Karpas-422 (cell line): ENCODE measurements at regions not wholly inside any gene's neighbourhood (a gene's known extent, or its start where the extent isn't known, plus 50 kb on each side); places are given as distances from the start of the nearest gene placed in this dataset.
A peak's percentile ranks its signal among the peaks of the same experiment; 100 is the strongest.

Experiments
- DNase-seq: peaks from one replicate; pipeline ENCODE4 v3.0.0-alpha.2; 2015
- H2AFZ ChIP-seq: fragments of 200-600 bp; sonication (generic); 2 replicates; pipeline ENCODE4 v1.6.1; 2014; ENCODE audit warnings: antibody characterized with exemption, low read length, mixed read lengths
- H3K27ac ChIP-seq: fragments of 200-600 bp; sonication (generic); 2 replicates; pipeline ENCODE4 v1.5.1; 2014; ENCODE audit warnings: mild to moderate bottlenecking, low read length, moderate library complexity
- H3K27me3 ChIP-seq: fragments of 200-600 bp; sonication (generic); 2 replicates; pipeline ENCODE4 v1.6.1; 2014; ENCODE audit warnings: low read length, mixed read lengths
- H3K36me3 ChIP-seq: fragments of 200-600 bp; sonication (generic); 2 replicates; pipeline ENCODE4 v1.6.1; 2014; ENCODE audit warnings: low read length, mixed read lengths; ENCODE audit not compliant: insufficient read depth
- H3K4me1 ChIP-seq: fragments of 200-600 bp; sonication (generic); 2 replicates; pipeline ENCODE4 v1.6.1; 2014; ENCODE audit warnings: mild to moderate bottlenecking, low read length, mixed read lengths
- H3K4me2 ChIP-seq: fragments of 200-600 bp; sonication (generic); 2 replicates; pipeline ENCODE4 v1.6.1; 2014; ENCODE audit warnings: low read length, low read depth, mild to moderate bottlenecking; ENCODE audit not compliant: poor library complexity, severe bottlenecking
- H3K4me3 ChIP-seq: fragments of 200-600 bp; sonication (generic); 2 replicates; pipeline ENCODE4 v1.5.1; 2014; ENCODE audit warnings: mild to moderate bottlenecking, antibody characterized with exemption, low read length, mixed read lengths
- H3K79me2 ChIP-seq: fragments of 200-600 bp; sonication (generic); 2 replicates; pipeline ENCODE4 v1.6.1; 2014; ENCODE audit warnings: mild to moderate bottlenecking, low read length, mixed read lengths
- H3K9ac ChIP-seq: fragments of 200-600 bp; sonication (generic); 2 replicates; pipeline ENCODE4 v1.6.0; 2014; ENCODE audit warnings: low read length
- H3K9me2 ChIP-seq: fragments of 200-600 bp; sonication (generic), shearing (Covaris generic); replicated peaks from 2 replicates; pipeline ENCODE4 v1.6.0; 2014; ENCODE audit warnings: mild to moderate bottlenecking, low read length, moderate library complexity; ENCODE audit not compliant: insufficient read depth
- H3K9me3 ChIP-seq: fragments of 300-700, 200-600 bp; sonication (generic); 2 replicates; pipeline ENCODE4 v1.6.1; 2014; ENCODE audit warnings: low read length, mixed read lengths
- H4K20me1 ChIP-seq: fragments of 200-600 bp; sonication (generic); 2 replicates; pipeline ENCODE4 v1.6.1; 2014; ENCODE audit warnings: mild to moderate bottlenecking, antibody characterized with exemption, low read length, low read depth; ENCODE audit not compliant: insufficient read depth

DNA sequence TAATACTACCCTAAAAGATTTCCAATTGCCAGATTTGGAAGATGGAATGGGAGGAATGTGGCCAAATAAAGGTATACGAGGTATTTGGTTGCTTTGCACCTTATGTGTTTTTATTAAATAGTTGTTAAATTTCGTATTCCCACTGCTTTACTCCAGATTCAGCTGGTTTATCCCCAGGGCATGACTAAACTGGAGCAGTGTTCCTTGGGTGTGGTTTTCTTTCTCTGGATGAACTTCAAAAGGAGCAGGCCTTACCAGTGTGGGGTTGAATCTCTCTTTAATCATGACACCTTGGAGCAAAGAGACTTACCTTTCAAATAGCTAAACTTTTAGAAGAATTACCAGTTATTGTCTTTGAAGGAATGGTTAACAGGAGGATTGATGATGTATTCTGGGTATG is 121.7 kb upstream of the BNC2 start:
- Histone ChIP-seq H3K4me3 (no peak overlapping the region), H3K79me2 (no peaks in the 10 kb centered on the region), H2AFZ (no peak overlapping the region), H3K9me2 (no peaks in the 10 kb centered on the region), H3K9me3 (peaks cover 10% of the 10 kb centered on the region), H4K20me1 (no peaks in the 10 kb centered on the region), H3K4me2 (no peak overlapping the region), H3K9ac (no peak overlapping the region), H3K27me3 (no peaks in the 10 kb centered on the region), H3K27ac (no peak overlapping the region), H3K36me3 (no peaks in the 10 kb centered on the region), H3K4me1 (no peaks in the 10 kb centered on the region)
- no peak for DNase-seq

DNA sequence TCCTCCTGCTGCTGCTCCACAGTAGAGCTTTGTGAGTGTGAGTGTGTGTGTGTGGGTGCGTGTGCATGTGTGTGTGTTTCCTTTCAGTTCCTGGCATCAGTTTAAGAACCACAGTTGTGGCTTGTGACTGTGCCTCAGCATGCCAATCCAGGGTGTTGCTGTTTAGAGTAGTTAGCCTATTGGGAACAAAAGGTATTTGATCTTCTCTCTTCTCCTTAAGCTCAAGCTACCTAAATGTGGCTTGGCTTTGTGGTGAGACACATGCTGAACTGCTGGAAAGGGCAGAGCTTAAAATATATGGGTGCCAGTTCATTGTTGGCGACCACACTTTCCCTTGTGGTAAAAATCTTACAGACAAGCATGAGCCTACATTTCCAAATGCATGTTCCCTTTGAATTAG is 116.6 kb upstream of the BNC2 start:
- H3K9ac ChIP-seq, result no peak overlapping the region

DNA sequence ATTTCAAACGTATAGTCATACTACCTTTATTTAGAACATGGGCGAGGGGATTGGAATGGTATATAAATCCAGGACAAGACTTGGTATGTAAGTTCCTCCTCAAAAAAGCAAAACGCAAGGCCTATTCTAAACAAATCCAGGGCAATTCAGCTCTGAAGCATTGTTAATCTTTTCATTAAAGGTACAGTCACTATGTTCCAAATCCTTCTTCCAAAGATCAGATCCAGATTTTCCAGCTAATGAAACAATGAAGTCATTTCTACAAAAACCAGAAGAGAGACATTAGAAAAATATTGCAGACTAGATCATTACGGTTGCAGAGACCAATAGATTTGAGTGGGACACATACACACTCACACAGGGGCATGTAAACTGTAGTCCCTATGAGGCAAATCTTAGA is 116.1 kb upstream of the BNC2 start:
- no peak overlapping the region for H3K4me3 ChIP-seq
- H3K27me3 ChIP-seq, result no peaks in the 10 kb centered on the region
- no peaks in the 10 kb centered on the region for H3K9me2 ChIP-seq
- H3K9ac ChIP-seq, result no peak overlapping the region
- H3K36me3 ChIP-seq, result no peaks in the 10 kb centered on the region
- no peaks in the 10 kb centered on the region for H3K4me1 ChIP-seq
- no peaks in the 10 kb centered on the region for H4K20me1 ChIP-seq
- H3K27ac ChIP-seq, result no peak overlapping the region
- no peak overlapping the region for H2AFZ ChIP-seq
- H3K9me3 ChIP-seq, result no peaks in the 10 kb centered on the region
- DNase-seq, result no peak
- H3K79me2 ChIP-seq, result no peaks in the 10 kb centered on the region
- no peak overlapping the region for H3K4me2 ChIP-seq

More for the DNA sequence above, 116.6 kb upstream of the BNC2 start:
- Histone ChIP-seq H3K36me3 (no peaks in the 10 kb centered on the region), H2AFZ (no peak overlapping the region), H3K79me2 (no peaks in the 10 kb centered on the region), H3K27ac (no peak overlapping the region), H3K4me1 (no peaks in the 10 kb centered on the region), H3K9me2 (no peaks in the 10 kb centered on the region), H3K27me3 (no peaks in the 10 kb centered on the region), H4K20me1 (no peaks in the 10 kb centered on the region), H3K4me3 (no peak overlapping the region), H3K4me2 (no peak overlapping the region), H3K9me3 (no peaks in the 10 kb centered on the region)
- DNase-seq, result no peak

DNA sequence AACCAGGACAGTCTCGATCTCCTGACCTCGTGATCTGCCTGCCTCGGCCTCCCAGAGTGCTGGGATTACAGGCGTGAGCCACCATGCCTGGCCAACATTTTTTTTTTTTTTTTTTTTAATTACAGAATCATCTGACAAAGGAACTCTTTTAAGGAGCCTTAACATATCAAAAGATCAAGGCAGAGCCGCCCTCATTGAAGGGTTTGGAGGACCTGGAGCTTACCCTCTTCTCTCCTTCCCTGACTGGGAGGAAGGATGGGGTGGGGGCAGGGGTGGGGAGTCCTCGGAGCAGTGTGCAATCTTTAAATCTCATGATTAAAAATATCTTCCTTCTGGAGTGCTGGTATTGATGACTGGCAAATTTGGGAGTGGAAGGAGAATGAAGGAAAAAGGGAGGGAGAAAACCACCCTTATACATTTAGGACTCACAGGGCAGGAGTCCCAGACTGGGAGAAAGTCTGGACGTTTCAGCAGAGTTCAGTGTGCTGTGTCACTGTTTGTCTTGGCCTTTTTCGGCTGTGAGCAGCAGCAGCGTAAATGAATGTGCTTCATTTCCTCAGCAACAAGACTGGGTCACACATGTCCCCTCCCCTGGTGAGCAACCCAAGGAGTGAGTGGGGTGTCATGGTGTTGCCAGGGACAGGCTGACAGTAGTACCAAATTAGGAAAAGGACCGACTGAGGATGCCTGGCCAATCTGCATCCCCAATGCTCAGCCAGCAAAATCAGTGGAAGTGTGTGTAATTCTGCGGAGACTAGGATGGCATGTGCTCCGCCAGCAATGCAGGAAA is 115.3 kb upstream of the BNC2 start:
- Histone ChIP-seq H3K9ac (no peak overlapping the region), H3K79me2 (no peaks in the 10 kb centered on the region), H2AFZ (no peak overlapping the region), H3K9me3 (no peaks in the 10 kb centered on the region), H3K4me3 (no peak overlapping the region), H3K4me1 (no peaks in the 10 kb centered on the region), H4K20me1 (no peaks in the 10 kb centered on the region), H3K9me2 (no peaks in the 10 kb centered on the region), H3K27me3 (no peaks in the 10 kb centered on the region), H3K36me3 (no peaks in the 10 kb centered on the region), H3K4me2 (no peak overlapping the region), H3K27ac (no peak overlapping the region)
- DNase-seq, result no peak

DNA sequence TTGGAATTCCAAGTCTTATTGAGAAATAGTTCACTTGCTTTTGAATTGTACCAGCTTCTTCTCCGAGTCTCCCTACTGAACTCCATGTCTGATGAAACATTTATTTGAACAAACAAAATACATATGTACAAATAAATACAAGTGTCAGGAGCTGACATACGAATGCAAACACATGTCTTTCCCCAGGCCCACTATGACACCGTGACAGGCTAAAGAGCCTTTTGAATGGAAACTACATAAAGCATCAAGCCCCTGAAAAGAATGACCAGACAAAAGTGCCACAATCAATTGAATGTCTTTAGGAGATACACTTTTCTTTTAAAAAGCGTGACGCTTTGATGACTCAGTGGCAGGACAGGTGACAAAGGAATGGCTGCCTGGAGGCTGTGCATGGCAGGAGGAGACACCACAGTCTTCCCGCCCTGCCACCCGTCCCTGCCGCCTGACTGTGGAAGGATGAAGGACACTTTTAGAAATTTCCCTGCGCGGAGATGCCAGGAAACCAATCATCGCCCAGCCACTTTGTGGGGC is 112.4 kb upstream of the BNC2 start:
- Histone ChIP-seq H3K4me1 (no peaks in the 10 kb centered on the region), H3K27ac (no peak overlapping the region), H3K9me2 (no peaks in the 10 kb centered on the region), H3K79me2 (no peaks in the 10 kb centered on the region), H3K27me3 (no peaks in the 10 kb centered on the region), H3K36me3 (no peaks in the 10 kb centered on the region), H4K20me1 (no peaks in the 10 kb centered on the region), H2AFZ (no peak overlapping the region), H3K4me3 (no peak overlapping the region), H3K4me2 (no peak overlapping the region), H3K9me3 (no peaks in the 10 kb centered on the region), H3K9ac (no peak overlapping the region)
- no peak for DNase-seq

DNA sequence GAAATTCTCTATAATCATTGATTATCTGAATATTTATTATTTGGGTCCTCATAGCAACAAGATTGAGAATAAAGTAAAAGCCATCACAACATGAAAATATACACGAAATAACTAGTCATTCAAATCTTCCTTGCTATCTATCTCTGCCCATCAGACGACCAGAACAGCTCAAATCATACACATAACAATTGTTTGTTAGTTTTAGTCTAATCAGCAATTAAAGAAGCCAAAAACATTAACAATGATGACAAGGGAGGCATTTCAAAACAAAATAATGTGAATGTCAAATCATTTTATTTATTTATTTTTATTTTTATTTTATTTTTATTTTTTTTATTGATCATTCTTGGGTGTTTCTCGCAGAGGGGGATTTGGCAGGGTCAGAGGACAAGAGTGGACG is 106.0 kb upstream of the BNC2 start:
- H3K36me3 ChIP-seq, result no peaks in the 10 kb centered on the region
- no peak overlapping the region for H3K27ac ChIP-seq
- H3K27me3 ChIP-seq, result no peaks in the 10 kb centered on the region
- no peak overlapping the region for H3K4me2 ChIP-seq
- no peaks in the 10 kb centered on the region for H3K79me2 ChIP-seq
- no peak overlapping the region for H3K4me3 ChIP-seq
- H2AFZ ChIP-seq, result no peak overlapping the region
- H4K20me1 ChIP-seq, result no peaks in the 10 kb centered on the region
- DNase-seq, result no peak
- H3K9ac ChIP-seq, result no peak overlapping the region
- no peaks in the 10 kb centered on the region for H3K4me1 ChIP-seq
- no peaks in the 10 kb centered on the region for H3K9me3 ChIP-seq
- no peaks in the 10 kb centered on the region for H3K9me2 ChIP-seq

DNA sequence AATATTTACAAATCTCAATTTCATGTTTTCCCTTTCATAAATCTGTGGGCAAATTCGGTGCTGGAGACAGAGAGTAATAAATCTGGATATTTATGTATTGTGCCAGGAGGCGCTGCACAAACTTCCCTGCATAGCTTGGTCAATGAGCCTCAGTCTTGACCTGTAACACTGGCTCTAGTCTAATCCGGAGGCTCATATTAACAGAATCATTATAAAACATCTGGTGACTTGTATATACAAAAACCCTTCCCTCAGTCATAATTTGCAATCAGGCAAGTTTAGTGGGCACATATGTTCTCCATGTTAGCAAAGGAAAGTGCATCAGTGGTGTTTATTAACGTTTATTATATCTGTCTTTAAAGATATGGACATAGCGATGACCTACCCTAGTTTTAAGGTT is 104.0 kb upstream of the BNC2 start:
- no peaks in the 10 kb centered on the region for H3K9me2 ChIP-seq
- no peak overlapping the region for H3K4me3 ChIP-seq
- no peak overlapping the region for H3K27ac ChIP-seq
- H3K27me3 ChIP-seq, result no peaks in the 10 kb centered on the region
- H2AFZ ChIP-seq, result no peak overlapping the region
- H3K4me1 ChIP-seq, result no peaks in the 10 kb centered on the region
- no peaks in the 10 kb centered on the region for H3K36me3 ChIP-seq
- H3K9me3 ChIP-seq, result no peaks in the 10 kb centered on the region
- H4K20me1 ChIP-seq, result no peaks in the 10 kb centered on the region
- no peak overlapping the region for H3K9ac ChIP-seq
- DNase-seq, result peak; percentile 15
- no peaks in the 10 kb centered on the region for H3K79me2 ChIP-seq
- H3K4me2 ChIP-seq, result no peak overlapping the region

DNA sequence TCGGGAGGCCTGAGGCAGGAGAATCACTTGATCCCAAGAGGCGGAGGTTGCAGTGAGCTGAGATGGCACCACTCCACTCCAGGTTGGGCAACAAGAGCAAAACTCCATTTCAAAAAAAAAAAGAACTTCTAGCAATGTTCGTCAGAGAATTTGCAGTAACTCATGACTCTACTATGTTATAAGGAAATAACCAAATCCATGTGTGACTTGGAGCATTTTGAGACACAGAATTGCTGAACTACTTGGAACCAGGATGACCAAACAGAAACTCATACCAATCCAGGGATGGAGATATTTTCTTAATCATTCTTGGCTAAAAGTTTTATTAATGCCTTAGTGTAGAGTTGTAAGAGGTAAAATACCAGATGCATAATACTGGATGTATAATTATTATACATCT is 99.9 kb upstream of the BNC2 start:
- H3K27me3 ChIP-seq, result no peaks in the 10 kb centered on the region
- H3K27ac ChIP-seq, result no peak overlapping the region
- H3K9me3 ChIP-seq, result no peaks in the 10 kb centered on the region
- no peaks in the 10 kb centered on the region for H3K79me2 ChIP-seq
- H3K9me2 ChIP-seq, result no peaks in the 10 kb centered on the region
- H4K20me1 ChIP-seq, result no peaks in the 10 kb centered on the region
- H3K36me3 ChIP-seq, result no peaks in the 10 kb centered on the region
- DNase-seq, result no peak
- no peak overlapping the region for H3K4me2 ChIP-seq
- no peak overlapping the region for H3K9ac ChIP-seq
- H3K4me1 ChIP-seq, result no peaks in the 10 kb centered on the region
- H3K4me3 ChIP-seq, result no peak overlapping the region
- H2AFZ ChIP-seq, result no peak overlapping the region
